HG03175 (cell line): ENCODE measurements at regions not wholly inside any gene's neighbourhood (a gene's known extent, or its start where the extent isn't known, plus 50 kb on each side); places are given as distances from the start of the nearest gene placed in this dataset.
"Not testable (repeated sequence)": the region's sequence is repeated elsewhere in the genome, so short reads cannot be mapped to it uniquely, and the experiment has no call there.

Source experiments
- ATAC-seq: cut with Tn5 transposase; IDR thresholded peaks from one replicate; pipeline ENCODE4 v1.9.1; 2021; ENCODE audit warnings: mild to moderate bottlenecking, moderate library complexity; ENCODE audit not compliant: unreplicated experiment

DNA sequence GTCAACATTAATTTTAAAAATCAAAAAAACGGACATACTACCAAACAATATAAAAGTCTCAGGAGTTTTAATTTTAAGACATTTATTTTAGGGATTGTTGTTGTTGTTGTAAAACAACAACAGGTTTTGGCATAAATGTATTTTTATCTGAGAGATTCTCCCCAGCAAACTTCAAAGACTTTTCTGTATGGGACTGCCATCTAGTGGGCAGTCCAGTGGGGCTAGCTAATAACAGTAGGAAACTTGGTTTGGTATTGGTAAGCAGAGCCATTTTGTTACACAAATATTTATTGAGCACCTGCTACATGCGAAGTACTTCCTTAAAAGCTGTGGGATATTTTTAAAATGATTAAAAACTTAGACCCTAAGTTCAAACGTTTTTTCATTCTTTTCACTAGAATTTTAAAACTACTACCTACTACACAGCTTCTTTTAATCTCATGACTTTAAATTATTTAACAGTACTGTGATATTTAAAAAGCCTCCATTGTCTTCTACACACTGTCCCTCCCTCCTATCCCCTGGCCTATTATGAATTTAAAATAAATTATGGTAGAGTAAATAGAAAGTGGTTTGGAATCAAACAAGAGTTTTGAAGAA is 1028.4 kb upstream of the INTU start:
- peak; percentile 58 for ATAC-seq

DNA sequence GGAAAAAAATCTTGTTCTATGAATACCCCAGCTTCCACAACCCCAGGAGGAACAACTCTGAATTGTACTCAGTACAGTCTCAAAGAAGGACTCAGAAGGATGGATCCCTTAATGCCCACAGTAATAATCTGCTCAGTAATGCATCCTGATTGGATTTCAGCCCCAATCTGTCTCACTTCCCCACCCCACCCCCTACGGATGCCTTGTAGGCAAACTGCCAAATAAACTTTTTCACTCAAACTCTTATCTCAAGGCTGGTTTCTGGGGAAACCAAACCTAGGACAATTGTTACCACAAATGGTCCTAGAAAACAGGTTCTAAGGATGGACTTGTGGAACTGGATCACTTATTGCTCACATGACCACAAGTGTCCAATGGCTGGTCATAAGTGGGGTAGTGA is 1021.8 kb upstream of the INTU start:
- ATAC-seq = no peak

DNA sequence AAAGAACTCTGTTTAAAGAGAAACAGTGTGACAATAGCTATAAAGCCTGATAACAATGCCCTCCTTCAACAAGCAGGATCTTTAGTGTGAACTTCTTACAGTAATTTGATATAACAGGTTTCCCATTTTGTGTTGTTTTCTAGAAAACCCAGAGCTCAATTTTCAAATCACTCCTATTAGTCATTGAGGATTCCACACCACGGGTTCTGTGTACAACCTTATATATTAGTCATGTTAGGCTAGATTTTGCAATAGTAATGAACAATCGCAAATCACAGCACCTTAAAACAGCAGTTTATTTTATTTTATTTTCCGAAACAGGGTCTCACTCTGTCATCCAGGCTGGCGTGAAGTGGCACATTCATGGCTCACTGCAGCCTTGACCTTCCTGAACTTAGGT is 1020.9 kb upstream of the INTU start:
- ATAC-seq = no peak

DNA sequence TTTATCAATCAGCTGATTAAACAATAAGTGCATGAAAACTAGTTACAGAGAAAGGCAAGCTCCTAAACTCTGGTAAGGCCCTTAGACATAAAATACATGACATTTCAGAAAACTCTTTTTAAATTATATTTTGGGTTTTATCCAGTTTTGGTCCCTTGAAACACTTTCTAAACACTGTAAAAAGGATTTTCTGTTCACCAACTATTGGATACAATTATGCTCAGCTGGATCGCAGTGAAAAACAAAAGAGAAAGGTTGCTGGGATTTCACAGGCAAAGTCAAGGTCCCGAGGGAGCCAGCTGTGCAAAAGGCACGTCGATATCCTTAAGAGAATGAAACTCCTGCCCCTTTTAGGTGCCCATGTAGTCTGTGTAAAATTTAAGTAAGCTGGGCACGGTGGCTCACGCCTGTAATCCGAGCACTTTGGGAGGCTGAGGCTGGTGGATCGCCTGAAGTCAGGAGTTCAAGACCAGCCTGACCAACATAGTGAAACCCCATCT is 1018.4 kb upstream of the INTU start:
- ATAC-seq = no peak

DNA sequence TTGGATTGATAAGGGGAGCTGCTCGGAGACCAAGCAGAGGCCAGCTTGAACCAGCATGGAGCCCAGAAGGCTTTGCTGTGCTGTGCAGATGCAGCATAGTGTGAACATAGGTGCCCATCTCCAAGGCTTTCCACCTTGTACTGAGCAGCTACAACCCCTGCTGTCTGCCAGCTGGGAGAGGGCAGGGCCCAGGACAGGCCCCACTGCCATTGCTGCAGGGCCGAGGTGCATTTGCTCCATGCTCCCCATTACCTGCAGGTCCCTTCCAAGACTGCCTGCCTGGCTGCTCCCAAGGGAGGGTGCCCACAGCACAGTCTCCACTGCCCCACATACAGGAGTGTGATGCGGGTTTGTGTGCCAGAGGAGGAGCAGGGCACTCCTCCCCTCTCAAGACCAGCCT is 1016.0 kb upstream of the INTU start:
- no peak for ATAC-seq

DNA sequence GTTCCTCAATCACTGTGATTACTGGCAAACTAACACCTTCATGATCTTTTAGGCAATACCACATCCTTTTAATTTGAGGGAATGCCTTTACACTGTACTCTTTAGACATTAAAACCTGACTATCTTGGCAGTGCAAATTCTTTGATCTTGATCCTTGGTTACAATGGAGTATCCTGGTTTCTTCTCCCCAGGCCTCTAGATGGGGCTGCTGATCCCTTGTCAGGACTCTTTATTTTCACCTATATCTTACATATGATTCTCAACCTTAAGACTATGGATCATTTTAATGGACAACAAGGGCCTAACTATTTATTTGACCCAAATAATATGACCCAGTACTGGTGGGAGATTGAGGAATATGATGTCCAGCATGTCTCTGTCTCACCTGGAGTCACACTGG is 1005.5 kb upstream of the INTU start:
- ATAC-seq = no peak

DNA sequence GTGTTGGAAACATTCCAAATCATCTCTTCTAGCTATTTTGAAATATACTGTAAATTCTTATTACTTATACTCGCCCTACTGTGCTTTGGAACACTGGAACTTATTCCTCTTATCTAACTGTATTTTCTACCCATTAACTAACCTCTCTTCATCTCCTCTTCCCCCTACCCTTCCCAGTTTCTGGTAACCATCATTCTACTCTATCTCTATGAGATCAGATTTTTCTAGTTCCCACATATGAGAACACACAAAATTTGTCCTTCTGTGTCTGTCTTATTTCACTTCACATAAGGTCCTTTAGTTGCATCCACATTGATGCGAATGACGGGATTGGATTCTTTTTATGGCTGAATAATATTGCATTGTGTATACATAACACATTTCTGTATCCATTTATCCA is 1003.8 kb upstream of the INTU start:
- ATAC-seq = no peak

DNA sequence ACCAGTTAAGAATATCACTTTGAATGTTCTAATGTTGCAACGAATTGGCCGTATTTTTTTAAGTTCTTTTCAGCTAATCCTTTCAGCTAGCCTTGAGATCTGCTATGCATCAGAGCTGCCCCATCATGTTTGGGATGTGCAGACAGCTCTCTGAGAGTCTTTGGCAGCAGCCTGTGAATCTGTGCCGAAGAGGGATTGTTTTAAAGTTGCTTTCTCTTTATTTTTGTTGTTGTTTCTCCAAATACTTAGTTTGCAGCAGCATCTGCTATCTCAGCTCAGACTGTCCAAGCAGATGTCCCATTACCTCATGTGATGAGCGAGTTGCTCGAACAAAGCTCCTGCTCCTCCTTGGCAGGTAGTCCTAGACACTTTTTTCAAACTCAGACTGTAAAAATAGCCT is 1002.5 kb upstream of the INTU start:
- no peak for ATAC-seq

DNA sequence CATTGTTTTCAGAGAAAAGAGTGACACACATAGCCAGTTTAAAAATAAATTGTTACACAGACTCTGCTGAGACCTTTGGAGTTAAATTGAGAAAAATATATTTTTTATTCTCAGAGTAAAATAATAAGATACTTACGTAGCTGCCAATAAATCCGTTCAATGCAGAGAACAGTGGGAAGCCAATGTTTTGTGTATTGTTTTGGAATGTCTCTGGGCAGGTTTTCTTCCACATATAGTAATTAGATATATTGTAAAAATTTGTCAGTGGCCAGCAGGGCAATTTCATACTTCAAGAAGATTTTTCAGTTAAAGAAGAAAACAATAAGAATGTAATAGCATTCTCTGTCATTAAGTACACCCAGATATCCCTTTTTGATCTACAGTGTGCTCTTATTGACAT is 999.5 kb upstream of the INTU start:
- no peak for ATAC-seq

DNA sequence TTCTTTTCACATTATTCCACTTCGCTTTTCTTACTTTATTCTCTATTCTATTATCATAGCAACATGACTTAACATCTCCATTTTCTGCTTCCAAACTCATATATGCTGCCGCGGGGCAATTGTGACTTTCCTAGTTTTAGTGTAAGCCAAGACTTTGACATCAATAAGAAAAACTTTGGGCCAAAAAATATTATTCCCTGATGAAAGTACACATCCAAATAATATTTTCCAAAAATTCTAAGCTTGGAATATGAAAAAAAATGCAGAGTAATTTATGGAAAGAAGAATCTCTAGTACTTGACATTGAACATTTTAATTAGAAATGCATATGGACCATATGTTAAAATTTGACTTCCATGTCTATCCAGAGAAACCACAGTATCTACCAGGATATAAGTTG is 995.1 kb upstream of the INTU start:
- ATAC-seq = no peak

DNA sequence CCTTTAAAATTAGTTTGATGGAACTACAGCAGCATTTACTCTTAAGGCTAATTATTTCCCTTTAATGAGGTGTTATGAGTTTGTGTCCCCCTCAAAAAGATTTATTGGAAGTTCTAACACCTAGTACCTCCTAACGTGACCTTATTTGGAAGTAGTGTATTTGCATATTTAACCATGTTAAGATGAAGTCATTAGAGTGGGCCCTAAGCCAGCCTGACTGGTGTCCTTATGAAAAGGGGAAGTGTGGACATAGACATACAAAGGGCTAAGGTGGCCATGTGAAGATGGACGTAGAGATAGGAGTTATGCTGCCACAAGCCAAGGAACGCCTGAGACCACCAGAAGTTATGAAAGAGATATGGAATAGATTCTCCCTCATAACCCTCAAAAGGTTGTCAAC is 985.4 kb upstream of the INTU start:
- ATAC-seq = no peak

DNA sequence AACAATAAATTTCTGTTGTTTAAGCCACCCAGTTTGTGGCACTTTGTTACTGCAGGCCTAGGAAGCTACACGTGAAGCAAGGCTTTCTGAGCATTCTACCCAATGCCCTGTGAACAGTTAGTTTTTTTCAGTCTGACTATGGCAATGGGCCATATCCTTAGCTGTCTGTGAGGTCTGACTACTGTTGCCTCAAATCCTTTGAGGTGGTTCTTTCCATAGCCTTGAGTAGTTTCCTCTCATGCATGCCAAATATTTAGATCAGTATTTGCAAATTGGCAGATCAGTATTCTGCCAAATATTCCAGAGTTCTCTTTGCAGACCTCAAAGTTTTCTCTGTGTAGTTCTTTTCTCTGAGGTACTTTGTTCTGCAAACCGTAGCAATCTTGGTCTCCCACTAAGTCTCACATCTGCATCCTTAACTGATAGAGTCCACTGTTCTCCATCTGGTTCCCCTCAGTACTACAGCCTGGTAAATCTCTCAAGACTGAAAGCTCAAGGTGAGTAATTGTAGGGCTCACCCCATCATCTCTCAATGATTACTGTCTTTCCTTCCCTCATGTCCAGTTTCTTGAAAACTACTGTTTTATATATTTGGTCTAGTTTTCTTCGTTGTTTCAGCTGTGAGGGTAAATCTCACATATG is 984.9 kb upstream of the INTU start:
- ATAC-seq = no peak

DNA sequence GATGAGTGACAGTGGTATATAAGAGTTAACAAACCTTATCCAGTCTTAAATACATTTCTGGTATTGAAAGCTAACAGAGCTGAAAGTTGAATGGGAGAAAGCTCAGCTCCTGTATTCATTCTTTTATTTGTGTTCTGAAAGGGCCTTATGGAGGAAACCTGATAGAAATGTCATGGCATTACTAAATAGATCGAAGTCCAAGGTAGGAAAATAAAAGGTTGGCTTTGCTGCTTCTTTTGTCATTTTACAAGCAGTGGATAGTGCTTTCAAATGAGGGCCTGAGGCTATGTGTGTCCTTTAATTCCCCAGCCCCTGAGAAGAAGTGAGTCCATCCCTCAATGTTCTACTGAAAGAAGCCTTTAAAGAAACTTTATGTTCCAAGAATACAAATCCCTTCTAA is 974.3 kb upstream of the INTU start:
- ATAC-seq = no peak

DNA sequence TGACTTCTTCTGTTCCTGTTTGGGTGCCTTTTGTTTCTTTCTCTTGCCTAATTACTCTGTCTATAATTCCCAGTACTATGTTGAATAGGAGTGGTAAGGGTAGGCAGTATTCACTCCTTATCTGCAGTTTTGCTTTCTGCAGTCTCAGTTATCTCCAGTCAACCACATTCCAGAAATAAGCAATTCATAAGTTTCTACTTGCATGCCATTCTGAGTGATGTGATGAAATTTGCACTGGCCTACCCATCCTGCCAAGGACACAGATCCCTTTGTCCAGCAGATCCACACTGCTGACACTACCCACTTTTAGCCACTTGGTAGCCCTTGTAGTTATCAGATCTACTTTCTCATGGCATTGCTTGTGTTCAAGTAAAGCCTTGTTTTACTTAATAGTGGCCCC is 971.6 kb upstream of the INTU start:
- no peak for ATAC-seq

DNA sequence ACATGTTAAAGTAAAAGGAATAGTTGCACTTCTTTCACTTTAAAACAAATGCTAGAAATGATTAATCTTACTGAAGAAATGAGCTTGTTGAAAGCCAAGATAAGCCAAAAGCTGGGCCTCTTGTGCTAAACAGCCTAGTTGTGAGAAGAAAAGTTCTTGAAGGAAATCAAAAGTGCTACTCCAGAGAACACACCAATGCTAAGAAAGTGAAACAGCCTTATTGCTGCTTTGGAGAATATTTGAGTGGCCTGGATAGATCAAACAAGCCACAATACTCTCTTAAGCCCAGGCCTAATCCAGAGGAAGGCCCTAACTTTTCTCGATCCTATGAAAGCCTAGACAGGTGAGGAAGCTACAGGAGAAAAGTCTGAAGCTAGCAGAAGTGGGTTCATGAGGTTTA is 967.9 kb upstream of the INTU start:
- ATAC-seq = no peak

DNA sequence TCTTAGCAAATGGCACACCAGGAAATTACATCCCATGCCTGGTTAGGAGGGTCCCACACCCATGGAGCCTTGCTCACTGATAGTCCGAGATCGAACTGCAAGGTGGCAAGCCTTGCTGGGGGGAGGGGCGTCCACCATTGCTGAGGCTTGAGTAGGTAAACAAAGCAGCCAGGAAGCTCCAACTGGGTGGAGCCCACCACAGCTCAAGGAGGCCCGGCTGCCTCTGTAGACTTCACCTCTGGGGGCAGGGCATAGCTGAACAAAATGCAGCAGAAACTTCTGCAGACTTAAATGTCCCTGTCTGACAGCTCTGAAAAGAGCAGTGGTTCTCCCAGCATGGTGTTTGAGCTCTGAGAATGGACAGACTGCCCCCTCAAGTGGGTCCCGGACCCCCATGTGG is 962.7 kb upstream of the INTU start:
- ATAC-seq = not testable (repeated sequence)

DNA sequence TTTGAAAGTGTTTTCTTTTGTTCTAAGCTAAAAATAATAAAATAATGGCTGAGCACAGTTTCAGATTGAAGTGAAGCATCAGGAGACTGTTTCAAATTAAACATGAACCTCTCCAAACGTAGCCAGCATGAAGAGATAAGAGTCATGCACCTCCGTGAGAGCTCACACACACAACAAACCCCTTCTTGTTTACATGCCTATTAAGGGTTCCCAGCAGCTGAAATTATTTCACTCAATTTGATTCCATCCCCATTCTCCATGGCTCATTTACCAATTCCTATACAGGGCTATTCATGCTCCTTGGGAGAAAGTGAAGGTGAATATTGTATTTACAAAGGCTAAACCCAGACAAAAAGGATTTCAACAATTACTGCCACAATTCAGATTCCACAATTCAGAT is 954.1 kb upstream of the INTU start:
- ATAC-seq = no peak

DNA sequence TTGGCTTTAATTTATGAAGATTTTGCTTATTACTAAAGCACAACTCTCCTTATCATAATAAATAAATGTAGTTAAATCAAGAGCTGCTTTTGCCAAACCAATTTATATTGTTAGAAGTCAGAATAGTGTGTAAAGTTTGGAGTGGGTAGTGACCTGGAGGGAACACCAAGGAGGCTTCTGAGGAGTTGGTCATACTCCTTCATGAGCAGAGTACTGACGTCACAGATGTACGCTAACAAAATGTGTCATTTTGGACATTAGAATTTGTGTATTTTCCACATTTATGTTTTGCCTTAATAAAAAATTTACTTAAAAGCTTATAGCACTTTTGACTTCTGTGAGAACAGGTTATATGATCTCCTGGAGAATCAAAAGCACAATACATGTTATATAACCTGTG is 953.5 kb upstream of the INTU start:
- no peak for ATAC-seq

DNA sequence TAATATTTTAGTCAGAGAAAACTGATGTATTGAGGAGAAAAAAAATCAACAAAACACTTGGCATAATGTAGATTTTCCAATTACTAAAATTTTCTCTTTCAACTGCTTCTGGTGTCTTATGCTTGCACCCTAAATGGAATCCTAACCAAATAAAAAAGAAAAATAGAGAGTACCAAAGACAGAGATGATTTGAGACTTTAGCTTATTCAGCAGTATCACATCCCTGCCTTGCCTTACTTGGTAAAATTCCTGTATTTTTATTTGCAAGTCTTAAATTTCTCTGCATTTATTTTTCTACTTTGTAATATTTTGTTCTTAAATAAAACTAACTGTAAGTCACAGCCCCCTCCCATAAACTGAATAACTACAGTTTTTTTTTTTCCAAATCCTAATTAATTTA is 950.5 kb upstream of the INTU start:
- ATAC-seq = no peak

DNA sequence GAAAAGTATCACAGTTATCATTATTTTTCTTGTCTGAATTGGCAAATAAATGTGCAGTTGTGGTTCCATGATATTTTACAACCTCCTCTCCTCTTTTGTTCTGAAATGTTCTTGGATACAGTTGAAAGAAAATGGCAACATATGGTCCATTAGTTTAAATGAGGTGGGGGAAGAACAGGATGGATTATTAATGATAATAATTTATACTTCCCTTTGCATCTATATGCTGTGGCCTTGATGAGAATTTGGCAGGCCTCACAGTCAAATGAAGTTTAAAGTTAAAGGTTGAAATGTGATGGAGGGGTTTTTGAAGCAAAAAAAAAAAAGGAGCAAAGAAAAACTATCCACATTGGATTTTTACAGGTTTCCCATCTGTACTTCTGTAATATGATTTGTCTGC is 946.3 kb upstream of the INTU start:
- no peak for ATAC-seq

DNA sequence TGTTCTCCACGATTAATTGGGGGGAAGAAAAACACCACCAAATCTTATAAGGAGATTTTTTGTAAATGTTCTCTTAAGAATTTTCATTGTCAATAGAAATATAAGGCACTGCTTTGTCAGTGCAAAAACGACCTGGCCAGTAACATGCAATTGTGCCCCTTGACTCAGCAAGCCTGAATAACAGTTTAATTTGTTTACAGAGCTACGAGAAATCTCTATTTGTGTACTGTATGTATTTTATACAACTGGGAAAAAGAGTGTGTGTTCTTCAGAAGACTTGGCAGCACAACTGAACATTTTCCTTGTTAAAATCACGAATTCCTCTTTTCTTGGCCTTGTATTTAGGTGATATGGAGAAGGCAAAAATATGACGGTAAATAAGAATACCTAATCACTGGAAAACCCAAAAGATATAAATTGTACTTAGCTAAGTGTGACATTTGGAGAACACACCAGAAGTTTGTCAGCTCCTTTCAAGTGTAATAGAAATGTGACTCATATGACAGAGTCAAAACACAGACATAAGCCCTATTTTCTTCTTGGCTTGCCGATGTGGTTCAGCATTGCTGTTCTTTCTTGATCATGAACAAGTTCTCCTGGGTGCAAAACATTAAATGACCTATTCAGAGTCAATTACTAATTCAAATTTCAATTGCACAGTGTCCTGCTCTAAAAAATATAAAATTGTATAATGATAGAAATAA is 945.0 kb upstream of the INTU start:
- ATAC-seq = no peak

DNA sequence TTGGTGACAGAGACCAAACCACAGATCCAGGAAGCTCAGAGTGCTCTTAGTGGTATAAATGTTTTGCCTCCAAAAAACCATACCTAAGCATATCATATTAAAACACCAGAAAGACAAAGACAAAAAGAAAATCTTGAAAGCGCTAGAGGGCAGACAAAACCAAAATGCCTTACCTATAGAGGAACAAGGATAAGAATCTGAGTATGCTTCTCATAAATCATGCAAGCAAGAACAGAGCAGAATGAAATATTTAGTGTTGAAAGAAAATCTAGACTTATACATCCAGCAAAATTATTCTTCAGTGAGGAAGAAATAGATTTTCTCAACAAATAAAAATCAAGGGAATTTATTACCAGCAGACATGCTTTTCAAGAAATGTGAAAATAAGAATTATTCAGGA is 941.0 kb upstream of the INTU start:
- ATAC-seq = no peak
